Gastrocnemius medialis (tissue), 4 donors: ENCODE measurements at regions not wholly inside any gene's neighbourhood (a gene's known extent, or its start where the extent isn't known, plus 50 kb on each side); places are given as distances from the start of the nearest gene placed in this dataset.
"Not testable (repeated sequence)": the region's sequence is repeated elsewhere in the genome, so short reads cannot be mapped to it uniquely, and the experiment has no call there.

Source experiments
- POLR2A ChIP-seq, 2 donors: fragments of 450-650 bp; IDR thresholded peaks; one replicate each; pipeline ENCODE4 v1.6.1; 2017; ENCODE audit warnings: antibody characterized with exemption in 2 of 2, mild to moderate bottlenecking in 2 of 2, moderate library complexity in 2 of 2
- TF ChIP-seq, protein P1 (sequence below), 5 experiments: fragments of 450-650 bp in 3 of 5; fragments of 200-600 bp in 2 of 5; sonication (generic) in 2 of 5; IDR thresholded peaks in 4 of 5; conservative IDR thresholded peaks in 1 of 5; 1 replicate in 4 of 5; 2 replicates in 1 of 5; pipeline ENCODE4 v1.5.1; 2016 to 2019; ENCODE audit warnings: antibody characterized with exemption in 5 of 5, mild to moderate bottlenecking in 3 of 5, moderate library complexity in 3 of 5

DNA sequence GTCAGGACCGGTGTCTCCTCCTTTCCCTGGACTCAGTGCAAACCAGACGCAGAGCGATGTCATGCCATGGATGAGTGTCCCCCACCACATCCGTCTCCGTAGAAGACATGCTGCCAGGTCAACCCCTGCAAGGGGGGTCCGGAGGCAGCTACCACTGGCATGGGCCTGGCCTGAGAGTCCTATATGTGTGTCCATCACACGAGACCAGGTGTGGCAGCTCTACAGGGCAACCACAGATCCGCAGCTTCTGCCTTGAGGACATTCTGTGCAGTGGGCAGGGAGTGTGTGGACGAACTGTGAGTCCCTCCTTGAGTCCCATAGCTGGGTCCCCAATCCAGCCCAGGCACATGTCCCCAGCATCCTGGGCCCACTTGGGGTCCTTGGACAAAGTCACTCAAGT lies 133.6 kb downstream of the TNFRSF13B start:
- TF ChIP-seq, protein P1, sequence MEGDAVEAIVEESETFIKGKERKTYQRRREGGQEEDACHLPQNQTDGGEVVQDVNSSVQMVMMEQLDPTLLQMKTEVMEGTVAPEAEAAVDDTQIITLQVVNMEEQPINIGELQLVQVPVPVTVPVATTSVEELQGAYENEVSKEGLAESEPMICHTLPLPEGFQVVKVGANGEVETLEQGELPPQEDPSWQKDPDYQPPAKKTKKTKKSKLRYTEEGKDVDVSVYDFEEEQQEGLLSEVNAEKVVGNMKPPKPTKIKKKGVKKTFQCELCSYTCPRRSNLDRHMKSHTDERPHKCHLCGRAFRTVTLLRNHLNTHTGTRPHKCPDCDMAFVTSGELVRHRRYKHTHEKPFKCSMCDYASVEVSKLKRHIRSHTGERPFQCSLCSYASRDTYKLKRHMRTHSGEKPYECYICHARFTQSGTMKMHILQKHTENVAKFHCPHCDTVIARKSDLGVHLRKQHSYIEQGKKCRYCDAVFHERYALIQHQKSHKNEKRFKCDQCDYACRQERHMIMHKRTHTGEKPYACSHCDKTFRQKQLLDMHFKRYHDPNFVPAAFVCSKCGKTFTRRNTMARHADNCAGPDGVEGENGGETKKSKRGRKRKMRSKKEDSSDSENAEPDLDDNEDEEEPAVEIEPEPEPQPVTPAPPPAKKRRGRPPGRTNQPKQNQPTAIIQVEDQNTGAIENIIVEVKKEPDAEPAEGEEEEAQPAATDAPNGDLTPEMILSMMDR (IDR thresholded peaks at IDR 0.05 in 4 of 5, conservative IDR thresholded peaks at IDR 0.05 in 1 of 5) = not testable (repeated sequence)
- TF ChIP-seq POLR2A (IDR thresholded peaks at IDR 0.05) = not testable (repeated sequence)
